Pons (tissue), 1 donor: ENCODE measurements at regions not wholly inside any gene's neighbourhood (a gene's known extent, or its start where the extent isn't known, plus 50 kb on each side); places are given as distances from the start of the nearest gene placed in this dataset.

ENCODE experiments used
- DNase-seq: peaks from one replicate; pipeline ENCODE4 v3.0.0-alpha.2; 2016; ENCODE audit warnings: low spot score

DNA sequence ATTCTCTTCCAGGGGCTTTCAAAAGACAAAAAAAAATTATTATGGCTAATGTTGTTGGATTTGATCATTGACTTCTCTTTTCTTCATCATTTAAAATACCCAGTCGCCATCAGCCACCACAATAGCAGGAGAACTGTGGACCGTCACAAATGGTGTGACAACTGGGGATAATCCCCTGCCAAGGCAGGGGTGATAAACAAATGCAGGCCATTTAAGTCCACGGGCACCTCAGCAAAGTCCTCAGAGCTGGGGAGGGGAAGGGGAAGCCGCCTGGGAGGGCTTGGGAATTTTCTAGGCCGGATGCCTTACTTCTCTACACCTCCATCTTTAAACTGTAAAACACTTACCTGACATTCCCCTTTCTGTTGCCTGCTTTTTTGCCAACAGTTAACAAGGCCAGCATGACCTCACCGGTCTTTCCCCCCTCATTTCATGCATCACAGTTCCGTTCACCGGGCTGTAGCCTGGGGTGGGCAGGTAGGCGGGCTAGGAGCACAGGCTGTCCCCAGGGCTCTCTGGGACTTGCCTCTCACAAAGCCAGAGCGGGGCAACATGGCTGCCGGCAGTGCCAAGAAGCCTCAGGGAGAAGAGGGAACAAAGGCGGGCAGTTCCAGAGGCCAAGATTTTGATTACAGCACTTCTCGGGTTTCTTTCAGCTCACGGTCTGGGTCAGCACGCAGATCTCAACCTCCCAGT lies 820.4 kb downstream of the BCL11A start:
- DNase-seq = no peak

DNA sequence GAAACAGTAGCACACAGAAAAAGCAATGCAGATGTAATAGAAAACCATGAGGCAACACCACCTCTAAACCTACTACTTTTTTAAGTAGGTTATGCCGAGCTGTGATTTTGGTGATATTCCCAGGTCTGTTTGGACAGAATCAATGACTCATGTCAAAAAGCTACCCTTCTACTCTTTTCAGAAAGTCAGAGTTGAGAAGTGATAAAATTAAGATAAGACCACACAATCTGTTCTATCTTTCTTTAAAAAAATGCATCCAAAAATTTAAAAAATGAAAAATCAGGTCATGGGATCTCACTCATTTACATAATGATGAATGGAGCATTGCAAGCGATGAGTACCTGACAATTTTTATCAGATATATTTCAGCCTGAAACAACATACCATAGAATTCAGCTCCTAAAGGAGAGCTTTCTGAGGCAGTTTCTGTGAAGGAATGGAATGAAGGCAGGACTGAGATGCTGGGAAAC lies 826.3 kb downstream of the BCL11A start:
- no peak for DNase-seq

DNA sequence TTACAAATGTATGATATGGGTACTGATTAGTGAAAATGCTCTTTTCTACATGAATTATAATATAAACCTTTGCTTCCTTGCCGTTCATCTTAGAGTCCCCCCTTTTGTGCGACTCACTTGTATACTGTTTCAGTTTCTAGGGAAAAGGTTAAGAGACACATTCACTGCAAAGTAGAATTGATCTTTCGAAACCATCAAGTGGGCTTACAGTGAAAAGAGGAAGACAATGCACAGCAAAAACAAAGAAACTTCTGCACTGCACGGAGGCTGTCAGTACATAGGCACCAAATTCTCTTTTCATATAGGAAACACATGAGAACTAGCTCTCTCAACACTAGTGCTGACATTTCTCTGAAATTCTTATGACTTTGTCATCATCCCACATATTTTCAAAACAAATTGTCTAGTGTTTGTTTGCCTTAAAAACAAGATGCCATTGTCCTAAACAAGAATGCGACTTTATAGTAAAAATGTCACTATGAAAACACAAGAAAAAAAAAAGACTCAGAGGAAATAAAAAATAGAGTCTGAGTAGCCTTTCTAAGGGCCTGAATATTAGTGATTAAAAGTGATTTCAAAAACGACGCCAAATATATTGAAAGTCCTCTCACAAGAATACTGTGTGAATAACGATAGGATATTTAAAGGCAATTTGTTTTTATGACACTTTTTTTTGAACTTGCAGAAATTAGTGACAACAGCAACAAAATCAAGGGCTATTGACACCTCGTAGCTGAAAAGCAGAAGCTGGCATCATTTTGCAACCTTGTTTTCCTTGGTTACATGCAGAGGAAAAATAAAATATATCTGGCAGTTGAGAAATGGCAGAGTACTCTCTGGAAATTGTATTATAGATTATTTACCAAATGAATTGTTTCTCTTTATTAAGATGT lies 827.0 kb downstream of the BCL11A start:
- no peak for DNase-seq

DNA sequence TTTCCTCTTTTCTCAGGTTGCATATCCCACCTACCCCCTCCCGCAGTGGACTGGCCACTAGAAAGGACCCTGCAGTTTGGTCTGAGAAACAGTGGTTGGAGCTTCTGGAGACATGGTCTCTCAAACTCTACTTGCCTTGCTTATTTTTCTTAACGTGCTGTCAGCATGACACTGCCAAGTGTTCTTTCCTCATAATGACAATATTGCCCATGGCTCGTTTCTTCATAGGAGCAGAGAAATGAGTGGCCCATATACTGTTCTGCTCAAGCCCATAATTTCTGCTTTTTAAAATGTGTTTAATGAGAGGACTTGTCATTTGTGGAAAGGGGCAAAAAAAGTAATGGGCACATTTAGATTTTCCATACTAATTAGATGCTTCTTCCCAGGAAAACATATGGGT lies 828.7 kb downstream of the BCL11A start:
- DNase-seq = no peak

DNA sequence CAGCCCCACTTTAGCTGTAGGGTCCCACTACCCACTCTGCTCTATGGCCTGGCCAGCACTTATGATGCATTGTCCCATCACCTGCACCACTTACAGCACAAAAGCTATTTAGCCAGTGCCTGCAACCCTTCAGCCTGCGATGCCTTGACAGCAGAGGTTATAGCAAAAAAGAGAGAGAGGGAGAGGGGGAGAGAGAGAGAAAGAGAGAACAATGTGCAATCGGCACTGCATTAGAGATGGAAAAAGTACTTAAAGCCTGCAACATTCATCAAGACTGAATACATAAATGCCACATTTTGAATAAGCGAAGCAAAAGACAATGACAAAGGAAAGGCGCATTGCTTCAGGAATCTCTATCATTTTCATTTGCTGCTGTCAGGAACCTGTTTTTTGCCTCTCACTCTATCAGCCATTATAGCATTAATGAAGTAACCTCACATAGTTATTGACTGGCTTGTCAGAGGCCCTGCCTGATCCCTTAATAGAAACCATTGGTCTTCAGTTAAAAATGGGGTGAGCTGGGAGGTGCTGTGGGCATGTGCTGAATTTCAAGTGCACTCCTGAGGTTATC lies 833.1 kb downstream of the BCL11A start:
- no peak for DNase-seq

DNA sequence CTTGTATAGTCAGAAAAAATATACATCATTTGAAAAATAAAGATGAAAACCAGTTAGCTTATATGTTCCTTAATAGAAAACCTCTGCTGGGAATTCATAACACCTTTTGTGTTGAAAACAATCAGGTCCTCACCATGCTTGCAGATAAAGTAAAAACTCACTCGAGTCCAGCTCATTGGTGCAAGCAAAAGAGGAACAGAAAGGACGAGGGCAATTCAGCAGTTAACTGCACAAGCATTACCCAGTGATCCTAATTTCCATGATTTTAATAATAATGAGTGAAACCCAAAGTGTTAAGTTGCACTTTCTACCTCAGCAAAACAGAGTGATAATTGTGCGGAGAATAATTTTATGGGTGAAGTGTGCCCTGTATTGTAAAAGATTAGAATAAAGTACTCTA lies 839.9 kb downstream of the BCL11A start:
- no peak for DNase-seq

DNA sequence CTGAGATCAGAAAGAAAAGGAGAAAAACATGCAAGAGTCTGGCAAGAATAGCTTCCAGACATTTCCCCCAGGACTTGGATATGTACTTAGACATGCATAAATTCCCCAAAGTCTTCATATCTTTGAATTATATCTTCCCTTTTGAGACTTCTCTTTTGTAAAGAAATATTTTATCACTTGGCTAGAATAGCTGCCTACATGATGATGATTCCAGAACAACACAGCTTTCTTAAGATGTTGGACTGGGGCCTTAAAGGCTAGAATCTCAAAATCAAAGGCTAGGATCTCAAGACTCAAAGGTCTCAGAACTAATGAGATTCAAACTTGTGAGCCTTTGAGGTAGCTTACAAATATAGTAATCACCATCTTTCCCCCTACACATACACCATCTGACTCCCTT lies 842.3 kb downstream of the BCL11A start:
- DNase-seq = no peak

DNA sequence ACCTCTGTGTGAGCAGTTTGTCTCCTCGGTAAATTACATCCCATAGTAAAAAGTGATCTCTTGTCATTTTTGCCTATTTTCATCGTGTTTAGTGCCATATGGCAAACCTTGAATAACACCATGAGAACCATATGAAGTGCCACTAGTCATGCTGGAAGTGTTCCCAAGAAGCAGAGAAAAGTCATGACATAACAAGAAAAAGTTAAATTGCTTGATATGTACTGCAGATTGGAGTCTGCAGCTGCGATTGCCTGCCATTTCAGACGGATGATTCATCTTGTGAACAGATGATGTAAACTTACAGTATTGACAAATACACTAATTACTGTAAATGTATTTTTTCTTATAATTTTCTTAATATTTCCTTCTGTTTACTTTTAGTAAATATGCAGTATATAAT lies 846.7 kb downstream of the BCL11A start:
- no peak for DNase-seq

DNA sequence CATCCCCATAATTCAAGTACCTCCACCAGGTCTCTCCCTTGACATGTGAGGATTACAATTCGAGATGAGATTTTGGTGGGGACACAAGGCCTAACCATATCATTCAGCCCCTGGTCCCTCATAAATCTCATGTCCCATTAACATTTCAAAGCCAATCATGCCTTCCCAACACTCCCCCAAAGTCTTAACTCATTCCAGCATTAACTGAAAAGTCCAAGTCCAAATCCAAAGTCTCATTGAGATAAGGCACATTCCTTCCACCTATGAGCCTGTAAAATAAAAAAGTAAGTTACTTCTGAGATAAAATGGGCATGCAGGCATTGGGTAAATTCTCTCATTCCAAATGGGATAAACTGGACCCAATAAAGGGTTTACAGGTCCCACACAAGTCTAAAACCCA lies 849.7 kb downstream of the BCL11A start:
- no peak for DNase-seq

DNA sequence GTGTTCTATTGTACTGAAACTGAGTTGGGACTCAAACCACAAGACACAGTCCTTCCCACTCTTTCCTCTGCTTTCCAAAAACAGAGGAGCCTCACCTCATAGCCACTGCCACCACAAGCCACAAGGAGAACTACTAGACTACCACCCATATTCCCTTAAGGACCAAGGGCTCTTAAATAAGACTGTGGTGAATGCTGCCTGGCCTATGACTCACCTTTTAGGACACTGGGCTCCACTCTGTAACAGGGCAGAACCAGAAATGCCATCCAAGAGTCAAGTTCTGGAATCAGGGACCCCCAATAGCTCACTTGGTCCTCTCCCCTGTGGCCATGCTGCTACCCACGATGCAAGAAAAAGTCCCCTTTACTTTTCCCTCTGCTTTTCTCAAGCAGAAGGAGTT lies 851.4 kb downstream of the BCL11A start:
- DNase-seq = no peak

DNA sequence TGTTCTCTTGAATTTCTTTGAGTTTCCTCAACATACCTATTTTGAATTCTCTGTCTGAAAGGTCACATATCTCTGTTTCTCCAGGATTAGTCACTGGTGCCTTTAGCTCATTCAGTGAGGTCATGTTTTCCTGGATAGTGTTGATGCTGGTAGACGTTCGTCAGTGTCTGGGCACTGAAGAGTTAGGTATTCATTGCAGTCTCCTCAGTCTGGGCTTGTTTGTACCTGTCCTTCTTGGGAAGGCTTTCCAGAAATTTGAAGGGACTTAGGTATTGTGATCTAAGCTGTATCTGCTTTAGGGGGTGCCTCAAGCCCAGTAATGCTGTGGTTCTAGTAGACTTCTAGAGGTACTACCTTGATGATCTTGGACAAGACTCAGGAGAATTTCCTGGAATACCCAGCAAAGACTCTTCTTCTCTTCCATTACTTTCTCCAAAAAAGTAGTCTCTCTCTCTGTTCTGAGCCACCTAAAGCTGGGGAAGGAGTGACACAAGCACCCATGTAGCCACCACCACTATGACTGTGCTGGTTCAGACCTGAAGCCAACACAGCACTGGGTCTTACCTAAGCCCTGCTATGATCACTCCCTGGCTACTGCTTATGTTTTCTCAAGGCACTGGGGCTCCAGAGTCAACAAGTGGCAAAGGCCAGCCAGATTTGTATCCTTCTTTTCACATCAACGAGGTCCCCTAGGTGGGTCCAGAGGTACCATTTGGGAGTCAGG lies 852.0 kb downstream of the BCL11A start:
- DNase-seq = no peak

DNA sequence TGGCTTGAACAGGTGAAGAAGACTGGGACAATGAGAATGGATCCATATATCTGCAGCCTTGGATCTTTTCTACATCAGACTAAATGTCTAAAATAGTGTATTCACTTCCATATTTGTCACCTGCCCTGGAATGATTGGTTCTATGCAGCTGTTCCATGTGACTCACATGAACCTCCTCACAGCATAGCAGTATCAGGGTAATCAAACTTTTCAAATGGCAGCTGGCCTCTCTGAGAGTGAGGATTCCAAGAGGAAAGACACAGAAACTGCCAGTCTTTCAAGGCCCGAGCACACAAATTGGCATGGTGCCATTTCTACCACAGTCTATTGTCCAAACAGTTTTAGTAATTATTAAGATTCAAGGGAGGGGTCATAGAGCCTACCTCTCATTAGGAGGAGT lies 859.3 kb downstream of the BCL11A start:
- no peak for DNase-seq

DNA sequence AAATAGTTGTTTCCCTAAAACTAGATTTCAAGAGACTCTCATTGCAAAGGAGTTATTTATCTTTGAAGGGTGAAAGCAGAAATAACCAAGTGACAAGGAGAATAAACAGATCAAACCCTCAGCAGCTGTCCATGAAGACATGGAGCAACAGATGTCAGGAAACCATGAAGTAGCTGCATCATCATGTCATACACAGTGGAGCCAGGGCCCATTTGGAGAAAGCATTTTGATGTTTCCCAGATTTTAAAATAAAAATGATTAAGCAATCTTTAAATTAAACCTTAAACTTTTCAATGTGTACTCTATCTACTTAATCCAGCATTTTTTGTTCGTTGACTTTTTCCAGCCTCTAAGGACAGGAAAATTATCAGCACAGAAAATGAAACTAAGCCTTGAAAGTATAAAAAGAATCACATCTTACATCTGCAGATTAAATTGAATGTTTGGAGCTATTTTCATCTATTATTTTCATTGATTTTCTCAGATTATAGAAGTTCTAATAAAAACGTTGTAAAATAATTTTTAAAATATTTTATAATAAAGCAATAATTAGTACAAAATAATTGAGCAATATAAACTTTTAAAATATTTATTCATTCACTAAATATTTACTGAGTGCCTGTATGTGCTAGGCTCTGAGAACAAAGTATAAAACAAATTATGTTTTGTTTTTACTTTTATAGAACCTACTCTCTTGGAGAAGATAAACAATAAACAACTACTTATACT lies 860.1 kb downstream of the BCL11A start:
- no peak for DNase-seq

DNA sequence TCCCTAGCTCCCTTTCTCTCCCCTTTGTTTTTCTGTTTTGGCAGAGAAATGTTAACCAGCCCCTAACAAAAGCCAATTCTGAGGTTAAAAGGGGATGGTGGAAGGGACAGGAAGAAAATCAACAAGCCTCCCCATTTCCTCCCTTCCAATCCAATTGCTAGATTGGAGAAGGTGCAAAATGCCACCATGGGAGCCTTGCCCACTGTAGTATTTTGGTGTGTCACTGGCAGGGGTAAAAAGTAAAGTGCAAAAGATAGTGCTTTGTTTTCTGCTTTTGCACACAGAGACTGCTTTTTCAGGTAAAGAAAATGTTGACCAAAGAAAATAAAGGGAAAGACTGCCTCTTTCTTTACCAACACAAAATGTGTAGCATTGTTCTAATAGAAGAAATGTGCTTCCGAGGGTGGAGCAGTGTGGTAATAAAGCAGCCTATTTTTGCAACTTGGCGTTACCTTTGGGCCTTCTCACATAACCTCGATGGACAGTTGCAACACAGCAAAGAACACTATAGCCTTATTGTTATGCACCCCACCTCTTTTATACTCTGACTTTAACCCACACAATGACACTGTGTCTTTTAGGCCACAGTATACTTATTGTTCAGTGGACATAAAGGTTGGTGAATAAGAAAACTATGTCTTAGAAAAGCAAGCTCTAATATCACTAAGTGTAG lies 861.8 kb downstream of the BCL11A start:
- DNase-seq = no peak

DNA sequence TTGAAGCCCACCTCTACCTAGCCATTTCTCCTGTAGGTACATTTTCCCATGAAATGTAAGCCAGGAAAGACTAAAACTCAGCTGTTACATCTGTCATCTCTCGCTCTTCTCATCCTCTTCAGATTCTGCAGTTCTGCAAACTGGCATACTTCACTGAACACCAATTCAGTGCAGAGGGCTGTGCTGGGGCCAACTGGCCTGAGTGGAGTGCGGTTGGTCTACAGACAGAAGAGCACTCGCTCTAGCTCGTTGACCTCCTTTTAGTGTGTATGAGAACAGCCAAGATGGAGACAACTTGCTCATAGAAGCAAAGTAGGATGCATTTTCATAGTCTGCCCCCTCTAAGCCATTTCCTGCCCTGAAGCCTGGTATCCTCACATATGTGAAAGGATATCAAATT lies 862.6 kb downstream of the BCL11A start:
- no peak for DNase-seq

DNA sequence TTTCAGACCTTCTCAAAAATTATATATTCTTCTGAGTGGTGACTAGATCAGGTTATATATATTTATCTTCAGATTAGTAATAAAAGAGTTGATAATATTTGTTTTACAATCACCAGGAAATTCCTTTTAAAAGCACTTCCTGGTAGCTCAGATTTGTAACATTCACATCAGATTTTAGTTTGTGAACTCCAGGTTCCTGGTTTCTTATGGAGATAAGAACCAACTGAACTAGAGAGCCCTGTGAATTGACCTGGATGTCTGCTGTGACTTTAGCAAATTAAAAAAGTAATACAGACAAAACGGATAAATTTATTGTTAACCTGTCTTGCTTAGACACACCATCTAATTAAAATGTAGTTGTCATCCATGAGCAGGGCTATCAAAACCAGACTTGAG lies 868.7 kb downstream of the BCL11A start:
- no peak for DNase-seq

DNA sequence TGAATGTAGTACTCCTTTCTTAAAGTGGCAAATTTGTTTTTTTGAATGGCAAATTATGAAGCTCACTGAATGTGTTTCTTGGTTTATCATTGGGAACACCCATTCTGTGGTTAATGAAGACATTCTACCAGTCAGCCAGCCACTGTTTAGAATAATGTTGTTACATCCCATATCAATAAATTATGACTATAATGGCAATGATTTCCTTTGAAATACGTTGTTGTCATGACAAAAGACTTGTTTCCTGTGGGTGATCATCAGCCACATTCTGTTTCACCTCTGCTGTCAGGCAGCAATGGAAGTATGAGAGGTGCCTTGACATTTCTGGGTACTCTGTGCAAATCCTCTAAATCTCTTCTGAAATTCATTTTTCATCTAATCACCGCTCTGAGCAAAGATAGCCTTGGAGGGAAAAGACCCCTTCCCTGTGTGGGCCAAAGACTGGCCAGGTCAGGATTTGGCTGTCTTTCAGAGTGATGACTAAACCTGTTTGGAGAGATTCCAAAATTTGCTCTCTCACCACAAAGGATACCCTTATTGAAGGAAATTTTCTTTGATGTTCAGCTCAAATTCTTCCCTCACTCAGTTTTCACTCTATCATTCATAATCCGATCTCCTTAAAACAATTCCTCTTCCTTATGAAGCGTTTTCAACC lies 869.2 kb downstream of the BCL11A start:
- no peak for DNase-seq

DNA sequence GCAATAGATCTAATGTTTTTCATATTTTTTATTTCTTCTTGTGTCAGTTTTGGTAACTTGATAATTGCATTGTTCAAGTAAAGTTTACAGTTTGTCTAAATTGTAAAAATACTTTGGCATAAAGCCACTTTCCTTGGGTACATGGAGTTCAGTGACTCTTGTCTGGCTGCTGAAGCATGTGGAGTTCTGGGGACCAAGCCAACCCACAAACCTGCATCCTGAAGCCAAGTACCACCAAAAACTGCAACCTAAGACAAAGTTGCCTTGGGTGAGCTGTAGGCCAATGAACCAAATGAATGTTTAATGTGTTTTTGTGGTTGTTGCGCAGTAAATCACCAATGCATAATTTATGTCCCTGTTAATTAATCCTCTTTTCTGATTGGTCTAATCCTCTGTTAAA lies 872.6 kb downstream of the BCL11A start:
- DNase-seq = no peak

DNA sequence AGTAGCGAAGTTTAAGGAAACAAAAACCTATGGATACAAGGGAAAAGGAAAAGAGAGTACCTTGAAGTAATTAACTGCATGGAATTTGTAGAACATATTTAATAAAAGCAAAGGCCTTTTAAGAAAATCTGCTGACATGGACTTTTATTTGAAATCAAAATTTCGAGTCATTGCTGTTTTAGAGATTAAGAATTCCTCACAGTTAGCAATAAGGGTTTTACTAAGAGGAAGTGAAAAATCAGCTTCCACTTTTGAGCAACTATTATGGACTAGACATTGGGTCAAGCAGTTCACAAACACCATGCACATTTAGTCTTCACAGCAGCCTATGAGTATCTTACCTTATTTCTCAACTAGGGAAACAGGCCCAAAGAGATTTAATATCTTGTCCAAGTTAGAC lies 876.3 kb downstream of the BCL11A start:
- DNase-seq = peak; percentile 18

DNA sequence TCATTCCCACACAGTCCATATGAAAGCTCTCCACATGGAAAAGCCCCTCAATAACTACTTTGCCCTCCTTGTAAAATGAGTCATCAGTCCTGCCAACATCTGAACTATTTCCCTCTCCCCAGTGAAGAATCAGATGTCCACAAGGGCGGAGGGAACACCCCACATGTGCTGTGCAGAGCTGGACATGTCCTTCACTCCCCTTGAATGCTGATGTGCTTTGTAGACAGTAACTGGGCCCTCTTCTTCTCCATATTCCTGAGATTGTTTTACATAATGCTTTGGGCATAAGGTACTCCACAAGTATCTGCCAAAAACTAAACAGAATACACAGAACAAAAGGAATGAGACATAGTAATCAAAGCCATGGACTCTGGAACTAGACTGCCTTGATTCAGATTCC lies 879.4 kb downstream of the BCL11A start:
- no peak for DNase-seq

DNA sequence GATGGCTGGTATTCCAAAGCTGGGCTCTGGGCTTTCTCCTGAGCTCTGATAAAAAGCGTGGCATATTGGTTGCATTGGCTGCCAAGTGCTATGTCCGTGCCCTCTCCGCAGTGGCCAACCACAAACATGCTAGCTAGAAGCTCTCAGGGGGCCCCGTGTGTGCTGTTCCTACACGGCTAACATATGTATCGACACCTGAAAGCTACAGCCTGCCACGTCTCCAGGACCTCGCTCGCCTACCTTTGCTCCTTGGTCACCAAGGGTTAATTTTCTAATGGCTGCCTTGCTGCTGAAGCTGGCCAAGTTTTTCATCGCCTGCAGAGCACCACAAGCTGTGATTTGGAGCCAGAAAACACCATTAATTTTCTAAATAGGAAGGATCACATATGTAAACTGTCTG lies 888.4 kb downstream of the BCL11A start:
- DNase-seq = no peak
